SK-N-SH (cell line): ENCODE measurements at regions not wholly inside any gene's neighbourhood (a gene's known extent, or its start where the extent isn't known, plus 50 kb on each side); places are given as distances from the start of the nearest gene placed in this dataset.

ENCODE experiments used
- CTCF ChIA-PET: fragments of 300-600, 350-600 bp; formaldehyde crosslinking; extraction: SDS; loops from one replicate; lab custom pipeline; 2021; lab: Yijun Ruan, JAX
- POLR2A ChIA-PET: fragments of 350-600 bp; sonication (Branson Sonifier 250); formaldehyde crosslinking; extraction: SDS; loops from one replicate; lab custom pipeline; 2020; ENCODE audit warnings: antibody characterized with exemption, inconsistent platforms; lab: Yijun Ruan, JAX
- DNase-seq: peaks from one replicate; pipeline ENCODE4 v3.0.0; 2012
- H2AFZ ChIP-seq: fragments of 200-600 bp; sonication (generic); 2 replicates; pipeline ENCODE4 v1.8.1; 2016; ENCODE audit warnings: antibody characterized with exemption, mild to moderate bottlenecking, low read depth
- H3F3A ChIP-seq: fragments of 200-600 bp; sonication (generic); replicated peaks from 2 replicates; pipeline ENCODE3; 2016; ENCODE audit warnings: antibody characterized with exemption, mild to moderate bottlenecking; ENCODE audit not compliant: insufficient read depth
- H3K27ac ChIP-seq, 2 experiments: fragments of 200-500 bp in 1 of 2; fragments of 200-600 bp in 1 of 2; sonication (Bioruptor generic) in 1 of 2; sonication (generic), shearing (Covaris generic) in 1 of 2; 2 replicates each; pipeline versions ENCODE4 v1.5.1 to v1.6.1; 2014 to 2016; ENCODE audit warnings: low read depth in 2 of 2, inconsistent platforms in 1 of 2, low read length in 1 of 2, mild to moderate bottlenecking in 1 of 2, mixed read lengths in 1 of 2
- H3K27me3 ChIP-seq: fragments of 200-600 bp; sonication (generic), shearing (Covaris generic); 2 replicates; pipeline ENCODE4 v1.6.1; 2016; ENCODE audit warnings: mixed run types; ENCODE audit not compliant: insufficient read depth
- H3K36me3 ChIP-seq, 2 experiments: fragments of 200-500 bp in 1 of 2; fragments of 200-600 bp in 1 of 2; sonication (Bioruptor generic) in 1 of 2; sonication (generic) in 1 of 2; replicated peaks in 1 of 2; 2 replicates each; pipeline versions ENCODE3 to v1.5.1; 2014 to 2016; ENCODE audit warnings: low read length in 1 of 2, mild to moderate bottlenecking in 1 of 2; ENCODE audit not compliant: insufficient read depth in 2 of 2, control insufficient read depth in 1 of 2
- H3K4me1 ChIP-seq, 2 experiments: fragments of 200-500 bp in 1 of 2; fragments of 200-600 bp in 1 of 2; sonication (Bioruptor generic) in 1 of 2; sonication (generic), shearing (Covaris generic) in 1 of 2; 2 replicates each; pipeline versions ENCODE4 v1.5.1 to v1.6.1; 2014 to 2016; ENCODE audit warnings: low read depth in 1 of 2, low read length in 1 of 2, mixed run types in 1 of 2; ENCODE audit not compliant: insufficient read depth in 2 of 2, control insufficient read depth in 1 of 2
- H3K4me2 ChIP-seq: fragments of 200-600 bp; sonication (generic), shearing (Covaris generic); 2 replicates; pipeline ENCODE4 v1.6.1; 2017; ENCODE audit warnings: mixed run types
- H3K4me3 ChIP-seq, 2 experiments: fragments of 200-500 bp in 1 of 2; fragments of 200-600 bp in 1 of 2; sonication (Bioruptor generic) in 1 of 2; sonication (generic), shearing (Covaris generic) in 1 of 2; 2 replicates each; pipeline versions ENCODE4 v1.5.1 to v1.8.1; 2014 to 2016; ENCODE audit warnings: low read depth in 2 of 2, inconsistent platforms in 1 of 2, low read length in 1 of 2, mild to moderate bottlenecking in 1 of 2, mixed read lengths in 1 of 2, moderate library complexity in 1 of 2
- H3K79me2 ChIP-seq: fragments of 200-600 bp; sonication (generic); 2 replicates; pipeline ENCODE4 v1.8.1; 2017; ENCODE audit warnings: mild to moderate bottlenecking; ENCODE audit not compliant: insufficient read depth
- H3K9ac ChIP-seq: fragments of 200-600 bp; sonication (generic); 2 replicates; pipeline ENCODE4 v1.6.1; 2017; ENCODE audit warnings: mixed run types
- H3K9me2 ChIP-seq: fragments of 200-600 bp; sonication (generic); 2 replicates; pipeline ENCODE4 v1.6.1; 2017; ENCODE audit warnings: mixed run types
- H3K9me3 ChIP-seq: fragments of 200-600 bp; sonication (generic); 2 replicates; pipeline ENCODE4 v1.6.1; 2017; ENCODE audit warnings: mixed run types, mild to moderate bottlenecking, moderate library complexity
- H4K20me1 ChIP-seq: fragments of 200-600 bp; sonication (generic); 2 replicates; pipeline ENCODE4 v1.6.1; 2017; ENCODE audit warnings: mild to moderate bottlenecking, mixed run types; ENCODE audit not compliant: insufficient read depth
- CHD2 ChIP-seq: fragments of 150-350 bp; IDR thresholded peaks from 2 replicates; pipeline ENCODE4 v1.6.1; 2018; ENCODE audit warnings: low read length; ENCODE audit not compliant: partially characterized antibody
- ELF1 ChIP-seq: IDR thresholded peaks from 2 replicates; pipeline ENCODE4 v1.4.0; 2012
- EP300 ChIP-seq, 2 experiments: IDR thresholded peaks; 2 replicates each; pipeline versions ENCODE4 v1.4.0 to v1.6.1; 2012; ENCODE audit warnings: borderline replicate concordance in 1 of 2, low read depth in 1 of 2, low read length in 1 of 2
- EZH2phosphoT487 ChIP-seq: fragments of 200-600 bp; sonication (generic); IDR thresholded peaks from 2 replicates; pipeline ENCODE4 v1.6.1; 2017; ENCODE audit warnings: low read depth, mixed run types, mild to moderate bottlenecking, antibody characterized with exemption, moderate library complexity, borderline replicate concordance
- FOXJ3 ChIP-seq: sonication (generic); formaldehyde crosslinking; IDR thresholded peaks from 2 replicates; pipeline ENCODE4 v1.5.1; 2020; ENCODE audit warnings: mild to moderate bottlenecking, missing genetic modification reagents
- FOXM1 ChIP-seq: IDR thresholded peaks from 2 replicates; pipeline ENCODE4 v1.4.0; 2012; ENCODE audit warnings: low read depth, mild to moderate bottlenecking
- GABPA ChIP-seq: IDR thresholded peaks from 2 replicates; pipeline ENCODE4 v1.4.0; 2012; ENCODE audit warnings: low read depth, mild to moderate bottlenecking
- GATA2 ChIP-seq: sonication (generic); formaldehyde crosslinking; IDR thresholded peaks from 2 replicates; pipeline ENCODE4 v1.5.0; 2020; ENCODE audit warnings: mild to moderate bottlenecking, missing genetic modification reagents
- JUND ChIP-seq: IDR thresholded peaks from 2 replicates; pipeline ENCODE4 v1.4.0; 2012
- MXI1 ChIP-seq: IDR thresholded peaks from 2 replicates; pipeline ENCODE4 v1.6.1; 2012; ENCODE audit warnings: mild to moderate bottlenecking, low read depth, low read length, improper control_type of control experiment
- NFIC ChIP-seq: IDR thresholded peaks from 2 replicates; pipeline ENCODE4 v1.4.0; 2012; ENCODE audit warnings: borderline replicate concordance
- NRF1 ChIP-seq: IDR thresholded peaks from 2 replicates; pipeline ENCODE4 v1.6.1; 2012; ENCODE audit warnings: low read depth, mild to moderate bottlenecking, low read length
- POLR2AphosphoS5 ChIP-seq: IDR thresholded peaks from 2 replicates; pipeline ENCODE4 v1.6.1; 2012; ENCODE audit warnings: low read depth, low read length
- RAD21 ChIP-seq: IDR thresholded peaks from 2 replicates; pipeline ENCODE4 v1.6.1; 2012; ENCODE audit warnings: mild to moderate bottlenecking, low read length
- SIN3A ChIP-seq: IDR thresholded peaks from 2 replicates; pipeline ENCODE4 v1.6.1; 2012; ENCODE audit warnings: low read depth, mild to moderate bottlenecking, low read length, moderate library complexity, borderline replicate concordance
- TCF12 ChIP-seq: IDR thresholded peaks from 2 replicates; pipeline ENCODE4 v1.4.0; 2012
- YY1 ChIP-seq: IDR thresholded peaks from 2 replicates; pipeline ENCODE4 v1.4.0; 2012; ENCODE audit warnings: low read depth, mild to moderate bottlenecking
- WGBS: methylation state at CpG from one replicate; pipeline ENCODE4 v1.1.6; 2017; ENCODE audit warnings: low lambda C conversion rate; 5-methylcytosine and 5-hydroxymethylcytosine counted together
- TF ChIP-seq, protein P1 (sequence below): fragments of 150-350 bp; IDR thresholded peaks from 2 replicates; pipeline ENCODE4 v1.6.1; 2017; ENCODE audit warnings: antibody characterized with exemption, low read length, low read depth, borderline replicate concordance
- TF ChIP-seq, protein P2 (sequence below): IDR thresholded peaks from 2 replicates; pipeline ENCODE4 v1.4.0; 2012; ENCODE audit warnings: low read depth, borderline replicate concordance
- TF ChIP-seq, protein P3 (sequence below): fragments of 200-600 bp; sonication (generic); IDR thresholded peaks from 2 replicates; pipeline ENCODE4 v1.6.1; 2017; ENCODE audit warnings: antibody characterized with exemption, mild to moderate bottlenecking, moderate library complexity
- TF ChIP-seq, protein P4 (sequence below): IDR thresholded peaks from 2 replicates; pipeline ENCODE4 v1.4.0; 2012; ENCODE audit warnings: low read depth, borderline replicate concordance

DNA sequence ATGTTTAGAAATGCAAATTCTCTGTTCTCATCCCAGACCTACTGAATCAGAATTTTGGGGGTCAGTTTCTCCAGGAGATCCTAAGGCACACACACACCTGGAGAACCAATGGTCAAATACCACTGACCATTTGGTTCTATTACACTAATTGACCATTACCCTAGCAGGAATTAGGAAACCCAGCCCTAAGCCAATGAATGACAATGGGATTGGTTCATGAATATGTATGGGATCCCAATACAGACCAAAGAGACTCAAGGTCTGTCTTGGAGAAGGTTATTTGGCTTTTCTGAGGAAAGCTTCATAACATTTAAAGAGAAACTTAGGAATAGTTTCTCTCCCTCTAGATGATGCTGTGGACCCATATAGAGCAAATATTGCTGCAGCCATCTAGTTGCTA, 317.0 kb downstream of the BMPER start (continued):
- TF ChIP-seq MXI1, result no peak
- TF ChIP-seq SIN3A, result no peak
- TF ChIP-seq, protein P1, sequence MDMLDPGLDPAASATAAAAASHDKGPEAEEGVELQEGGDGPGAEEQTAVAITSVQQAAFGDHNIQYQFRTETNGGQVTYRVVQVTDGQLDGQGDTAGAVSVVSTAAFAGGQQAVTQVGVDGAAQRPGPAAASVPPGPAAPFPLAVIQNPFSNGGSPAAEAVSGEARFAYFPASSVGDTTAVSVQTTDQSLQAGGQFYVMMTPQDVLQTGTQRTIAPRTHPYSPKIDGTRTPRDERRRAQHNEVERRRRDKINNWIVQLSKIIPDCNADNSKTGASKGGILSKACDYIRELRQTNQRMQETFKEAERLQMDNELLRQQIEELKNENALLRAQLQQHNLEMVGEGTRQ, result no peak
- no peak for TF ChIP-seq ELF1
- TF ChIP-seq, protein P2, sequence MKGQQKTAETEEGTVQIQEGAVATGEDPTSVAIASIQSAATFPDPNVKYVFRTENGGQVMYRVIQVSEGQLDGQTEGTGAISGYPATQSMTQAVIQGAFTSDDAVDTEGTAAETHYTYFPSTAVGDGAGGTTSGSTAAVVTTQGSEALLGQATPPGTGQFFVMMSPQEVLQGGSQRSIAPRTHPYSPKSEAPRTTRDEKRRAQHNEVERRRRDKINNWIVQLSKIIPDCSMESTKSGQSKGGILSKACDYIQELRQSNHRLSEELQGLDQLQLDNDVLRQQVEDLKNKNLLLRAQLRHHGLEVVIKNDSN, result no peak
- no peak for TF ChIP-seq NFIC

DNA sequence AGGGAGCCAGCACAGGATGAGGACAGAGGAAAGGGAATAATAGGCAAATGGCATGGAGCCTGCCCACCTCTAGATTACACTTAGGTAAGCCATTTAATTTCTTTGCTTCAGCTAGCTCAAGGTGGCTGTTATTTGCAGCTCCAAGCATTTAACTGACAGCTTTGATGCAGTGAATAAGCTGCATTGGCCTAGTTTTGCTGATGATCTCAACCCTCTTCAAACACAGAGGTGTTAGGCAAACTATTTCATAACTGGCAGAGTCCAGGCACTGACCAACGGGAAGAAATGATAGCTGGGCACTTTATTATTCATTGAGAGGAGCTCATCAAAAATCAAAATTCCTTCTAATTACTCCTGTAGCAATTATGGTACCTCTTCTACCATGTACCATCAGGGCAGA, 317.4 kb downstream of the BMPER start:
- Histone ChIP-seq H4K20me1 (no peaks in the 10 kb centered on the region), H3K9ac (no peak overlapping the region), H2AFZ (no peak overlapping the region), H3K27me3 (no peaks in the 10 kb centered on the region), H3K9me2 (no peaks in the 10 kb centered on the region), H3K4me3 (no peak overlapping the region), H3F3A (no peaks in the 10 kb centered on the region), H3K27ac (no peak overlapping the region), H3K4me2 (no peak overlapping the region), H3K79me2 (no peaks in the 10 kb centered on the region), H3K4me1 (no peaks in the 10 kb centered on the region), H3K36me3 (no peaks in the 10 kb centered on the region), H3K9me3 (no peaks in the 10 kb centered on the region)
- ChIA-PET CTCF (interaction anchor here (1.6 kb wide), 1 partner anchor 9 kb away, joined by 4 read pairs; no protein-coding TSS in a partner anchor), POLR2A (no interaction called here)
- TF ChIP-seq FOXM1, result no peak
- TF ChIP-seq POLR2AphosphoS5, result no peak
- TF ChIP-seq JUND, result no peak
- no peak for TF ChIP-seq EP300 (IDR thresholded peaks at IDR 0.05; ENCODE audit: borderline replicate concordance in 1 of 2, low read depth in 1 of 2, low read length in 1 of 2)
- TF ChIP-seq NRF1, result no peak
- TF ChIP-seq SIN3A, result no peak
- no peak for TF ChIP-seq GABPA
- no peak for TF ChIP-seq NFIC
- no peak for TF ChIP-seq RAD21
- TF ChIP-seq EZH2phosphoT487, result no peak
- TF ChIP-seq YY1, result no peak
- no peak for TF ChIP-seq TCF12
- TF ChIP-seq, protein P3, sequence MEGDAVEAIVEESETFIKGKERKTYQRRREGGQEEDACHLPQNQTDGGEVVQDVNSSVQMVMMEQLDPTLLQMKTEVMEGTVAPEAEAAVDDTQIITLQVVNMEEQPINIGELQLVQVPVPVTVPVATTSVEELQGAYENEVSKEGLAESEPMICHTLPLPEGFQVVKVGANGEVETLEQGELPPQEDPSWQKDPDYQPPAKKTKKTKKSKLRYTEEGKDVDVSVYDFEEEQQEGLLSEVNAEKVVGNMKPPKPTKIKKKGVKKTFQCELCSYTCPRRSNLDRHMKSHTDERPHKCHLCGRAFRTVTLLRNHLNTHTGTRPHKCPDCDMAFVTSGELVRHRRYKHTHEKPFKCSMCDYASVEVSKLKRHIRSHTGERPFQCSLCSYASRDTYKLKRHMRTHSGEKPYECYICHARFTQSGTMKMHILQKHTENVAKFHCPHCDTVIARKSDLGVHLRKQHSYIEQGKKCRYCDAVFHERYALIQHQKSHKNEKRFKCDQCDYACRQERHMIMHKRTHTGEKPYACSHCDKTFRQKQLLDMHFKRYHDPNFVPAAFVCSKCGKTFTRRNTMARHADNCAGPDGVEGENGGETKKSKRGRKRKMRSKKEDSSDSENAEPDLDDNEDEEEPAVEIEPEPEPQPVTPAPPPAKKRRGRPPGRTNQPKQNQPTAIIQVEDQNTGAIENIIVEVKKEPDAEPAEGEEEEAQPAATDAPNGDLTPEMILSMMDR, result no peak
- TF ChIP-seq, protein P4, sequence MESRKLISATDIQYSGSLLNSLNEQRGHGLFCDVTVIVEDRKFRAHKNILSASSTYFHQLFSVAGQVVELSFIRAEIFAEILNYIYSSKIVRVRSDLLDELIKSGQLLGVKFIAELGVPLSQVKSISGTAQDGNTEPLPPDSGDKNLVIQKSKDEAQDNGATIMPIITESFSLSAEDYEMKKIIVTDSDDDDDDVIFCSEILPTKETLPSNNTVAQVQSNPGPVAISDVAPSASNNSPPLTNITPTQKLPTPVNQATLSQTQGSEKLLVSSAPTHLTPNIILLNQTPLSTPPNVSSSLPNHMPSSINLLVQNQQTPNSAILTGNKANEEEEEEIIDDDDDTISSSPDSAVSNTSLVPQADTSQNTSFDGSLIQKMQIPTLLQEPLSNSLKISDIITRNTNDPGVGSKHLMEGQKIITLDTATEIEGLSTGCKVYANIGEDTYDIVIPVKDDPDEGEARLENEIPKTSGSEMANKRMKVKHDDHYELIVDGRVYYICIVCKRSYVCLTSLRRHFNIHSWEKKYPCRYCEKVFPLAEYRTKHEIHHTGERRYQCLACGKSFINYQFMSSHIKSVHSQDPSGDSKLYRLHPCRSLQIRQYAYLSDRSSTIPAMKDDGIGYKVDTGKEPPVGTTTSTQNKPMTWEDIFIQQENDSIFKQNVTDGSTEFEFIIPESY, result no peak
- TF ChIP-seq FOXJ3 (CRISPR knock-in tag), result no peak
- TF ChIP-seq MXI1, result no peak
- TF ChIP-seq, protein P1, result no peak
- TF ChIP-seq CHD2, result no peak
- no peak for TF ChIP-seq GATA2 (CRISPR knock-in tag)
- 11% methylated on average over 1 of the region's 1 CpG for WGBS
- no peak for DNase-seq
